OCI-LY7 (cell line): ENCODE measurements at regions not wholly inside any gene's neighbourhood (a gene's known extent, or its start where the extent isn't known, plus 50 kb on each side); places are given as distances from the start of the nearest gene placed in this dataset.

Experiments used
- EZH2phosphoT487 ChIP-seq: fragments of 200-600 bp; sonication (generic); IDR thresholded peaks from 2 replicates; pipeline ENCODE4 v1.6.1; 2018; ENCODE audit warnings: low read depth, borderline replicate concordance, mild to moderate bottlenecking, mixed run types, antibody characterized with exemption, low read length, moderate library complexity, mixed read lengths
- TF ChIP-seq, protein P1 (sequence below): fragments of 200-600 bp; sonication (generic); conservative IDR thresholded peaks from 2 replicates; pipeline ENCODE4 v1.5.1; 2014; ENCODE audit warnings: mild to moderate bottlenecking, antibody characterized with exemption, low read length, moderate library complexity, mixed read lengths

DNA sequence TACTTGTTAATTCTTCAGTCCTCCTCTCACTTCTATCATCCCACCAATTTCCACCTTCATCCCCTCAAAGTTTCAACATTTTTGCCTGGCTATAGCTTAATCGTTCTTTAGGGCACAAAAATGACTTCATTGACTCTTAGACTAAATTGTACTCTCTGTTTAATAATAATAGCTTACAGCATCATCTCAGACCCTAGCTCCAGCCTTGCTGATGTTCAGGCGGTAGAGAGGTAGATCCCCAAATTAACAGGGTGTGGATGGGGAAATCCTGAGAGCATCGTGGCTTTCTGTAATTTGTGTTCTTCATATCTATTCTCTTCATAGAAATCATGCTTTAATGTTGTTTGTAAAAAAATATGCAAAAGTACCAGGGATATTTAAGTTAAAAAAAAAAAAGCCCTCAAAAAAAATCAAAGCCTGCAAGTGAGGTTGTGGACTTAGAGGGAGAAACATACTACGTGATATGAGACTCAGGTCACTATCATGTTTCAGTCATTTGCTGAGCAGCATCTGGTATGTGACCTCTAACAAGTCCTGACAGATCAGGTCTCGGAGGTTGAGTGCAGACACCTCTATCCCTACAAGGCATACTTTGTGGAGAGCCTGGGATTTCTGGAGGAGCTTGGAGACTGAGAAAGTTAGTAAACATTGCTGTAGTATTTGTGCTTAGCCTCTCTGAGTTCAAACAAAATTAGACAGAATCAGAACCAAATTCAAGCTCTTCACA lies 1063.3 kb upstream of the CITED2 start:
- TF ChIP-seq, protein P1, sequence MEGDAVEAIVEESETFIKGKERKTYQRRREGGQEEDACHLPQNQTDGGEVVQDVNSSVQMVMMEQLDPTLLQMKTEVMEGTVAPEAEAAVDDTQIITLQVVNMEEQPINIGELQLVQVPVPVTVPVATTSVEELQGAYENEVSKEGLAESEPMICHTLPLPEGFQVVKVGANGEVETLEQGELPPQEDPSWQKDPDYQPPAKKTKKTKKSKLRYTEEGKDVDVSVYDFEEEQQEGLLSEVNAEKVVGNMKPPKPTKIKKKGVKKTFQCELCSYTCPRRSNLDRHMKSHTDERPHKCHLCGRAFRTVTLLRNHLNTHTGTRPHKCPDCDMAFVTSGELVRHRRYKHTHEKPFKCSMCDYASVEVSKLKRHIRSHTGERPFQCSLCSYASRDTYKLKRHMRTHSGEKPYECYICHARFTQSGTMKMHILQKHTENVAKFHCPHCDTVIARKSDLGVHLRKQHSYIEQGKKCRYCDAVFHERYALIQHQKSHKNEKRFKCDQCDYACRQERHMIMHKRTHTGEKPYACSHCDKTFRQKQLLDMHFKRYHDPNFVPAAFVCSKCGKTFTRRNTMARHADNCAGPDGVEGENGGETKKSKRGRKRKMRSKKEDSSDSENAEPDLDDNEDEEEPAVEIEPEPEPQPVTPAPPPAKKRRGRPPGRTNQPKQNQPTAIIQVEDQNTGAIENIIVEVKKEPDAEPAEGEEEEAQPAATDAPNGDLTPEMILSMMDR: no peak
- TF ChIP-seq EZH2phosphoT487: no peak
